GM23338 (cell line): ENCODE measurements at regions not wholly inside any gene's neighbourhood (a gene's known extent, or its start where the extent isn't known, plus 50 kb on each side); places are given as distances from the start of the nearest gene placed in this dataset.

ENCODE experiments used
- CREB1 ChIP-seq: fragments of 250-450 bp; sonication (Bioruptor Pico); IDR thresholded peaks from 2 replicates; pipeline ENCODE4 v1.5.0; 2020; ENCODE audit warnings: low read depth, mild to moderate bottlenecking, moderate library complexity
- EZH2 ChIP-seq: fragments of 200-600 bp; sonication (generic); IDR thresholded peaks from one replicate; pipeline ENCODE4 v1.8.0; 2017; ENCODE audit warnings: antibody characterized with exemption, mild to moderate bottlenecking, low read depth; ENCODE audit not compliant: unreplicated experiment
- JUNB ChIP-seq: IDR thresholded peaks from one replicate; pipeline ENCODE4 v1.6.1; 2016; ENCODE audit warnings: antibody characterized with exemption; ENCODE audit not compliant: unreplicated experiment
- POLR2AphosphoS5 ChIP-seq: IDR thresholded peaks from 2 replicates; pipeline ENCODE4 v1.6.1; 2016; ENCODE audit warnings: antibody characterized with exemption, low read depth
- TF ChIP-seq, protein P1 (sequence below), 2 experiments: fragments of 200-600 bp in 1 of 2; sonication (generic) in 1 of 2; conservative IDR thresholded peaks; 2 replicates each; pipeline versions ENCODE4 v1.5.1 to v1.6.1; 2016 to 2017; ENCODE audit warnings: antibody characterized with exemption in 2 of 2, low read depth in 2 of 2, mild to moderate bottlenecking in 2 of 2, moderate library complexity in 1 of 2
- TF ChIP-seq, protein P2 (sequence below): IDR thresholded peaks from one replicate; pipeline ENCODE4 v1.6.1; 2018; ENCODE audit warnings: antibody characterized with exemption; ENCODE audit not compliant: unreplicated experiment

DNA sequence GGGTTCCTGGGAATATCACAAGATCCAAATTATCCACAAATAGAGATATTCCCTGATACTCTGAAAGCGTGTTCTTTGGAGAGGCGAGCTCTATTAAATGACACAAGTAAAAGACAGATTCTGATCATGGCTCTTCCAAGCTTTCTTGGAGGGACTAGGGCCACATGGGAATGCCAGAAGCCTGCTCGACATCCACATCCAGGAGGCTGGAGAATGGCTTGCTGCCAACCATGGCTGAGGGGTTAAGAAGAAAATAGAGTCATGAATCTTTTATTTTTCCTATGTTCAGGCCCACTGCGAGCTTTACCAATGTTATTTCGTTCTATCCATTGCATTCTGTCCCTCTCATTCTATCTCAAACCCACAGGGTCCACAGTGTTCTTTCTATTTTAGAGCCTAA is 1018.0 kb upstream of the CELF2 start:
- TF ChIP-seq, protein P1, sequence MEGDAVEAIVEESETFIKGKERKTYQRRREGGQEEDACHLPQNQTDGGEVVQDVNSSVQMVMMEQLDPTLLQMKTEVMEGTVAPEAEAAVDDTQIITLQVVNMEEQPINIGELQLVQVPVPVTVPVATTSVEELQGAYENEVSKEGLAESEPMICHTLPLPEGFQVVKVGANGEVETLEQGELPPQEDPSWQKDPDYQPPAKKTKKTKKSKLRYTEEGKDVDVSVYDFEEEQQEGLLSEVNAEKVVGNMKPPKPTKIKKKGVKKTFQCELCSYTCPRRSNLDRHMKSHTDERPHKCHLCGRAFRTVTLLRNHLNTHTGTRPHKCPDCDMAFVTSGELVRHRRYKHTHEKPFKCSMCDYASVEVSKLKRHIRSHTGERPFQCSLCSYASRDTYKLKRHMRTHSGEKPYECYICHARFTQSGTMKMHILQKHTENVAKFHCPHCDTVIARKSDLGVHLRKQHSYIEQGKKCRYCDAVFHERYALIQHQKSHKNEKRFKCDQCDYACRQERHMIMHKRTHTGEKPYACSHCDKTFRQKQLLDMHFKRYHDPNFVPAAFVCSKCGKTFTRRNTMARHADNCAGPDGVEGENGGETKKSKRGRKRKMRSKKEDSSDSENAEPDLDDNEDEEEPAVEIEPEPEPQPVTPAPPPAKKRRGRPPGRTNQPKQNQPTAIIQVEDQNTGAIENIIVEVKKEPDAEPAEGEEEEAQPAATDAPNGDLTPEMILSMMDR (conservative IDR thresholded peaks at IDR 0.05; ENCODE audit: low read depth in 2 of 2), result no peak
- TF ChIP-seq, protein P2, sequence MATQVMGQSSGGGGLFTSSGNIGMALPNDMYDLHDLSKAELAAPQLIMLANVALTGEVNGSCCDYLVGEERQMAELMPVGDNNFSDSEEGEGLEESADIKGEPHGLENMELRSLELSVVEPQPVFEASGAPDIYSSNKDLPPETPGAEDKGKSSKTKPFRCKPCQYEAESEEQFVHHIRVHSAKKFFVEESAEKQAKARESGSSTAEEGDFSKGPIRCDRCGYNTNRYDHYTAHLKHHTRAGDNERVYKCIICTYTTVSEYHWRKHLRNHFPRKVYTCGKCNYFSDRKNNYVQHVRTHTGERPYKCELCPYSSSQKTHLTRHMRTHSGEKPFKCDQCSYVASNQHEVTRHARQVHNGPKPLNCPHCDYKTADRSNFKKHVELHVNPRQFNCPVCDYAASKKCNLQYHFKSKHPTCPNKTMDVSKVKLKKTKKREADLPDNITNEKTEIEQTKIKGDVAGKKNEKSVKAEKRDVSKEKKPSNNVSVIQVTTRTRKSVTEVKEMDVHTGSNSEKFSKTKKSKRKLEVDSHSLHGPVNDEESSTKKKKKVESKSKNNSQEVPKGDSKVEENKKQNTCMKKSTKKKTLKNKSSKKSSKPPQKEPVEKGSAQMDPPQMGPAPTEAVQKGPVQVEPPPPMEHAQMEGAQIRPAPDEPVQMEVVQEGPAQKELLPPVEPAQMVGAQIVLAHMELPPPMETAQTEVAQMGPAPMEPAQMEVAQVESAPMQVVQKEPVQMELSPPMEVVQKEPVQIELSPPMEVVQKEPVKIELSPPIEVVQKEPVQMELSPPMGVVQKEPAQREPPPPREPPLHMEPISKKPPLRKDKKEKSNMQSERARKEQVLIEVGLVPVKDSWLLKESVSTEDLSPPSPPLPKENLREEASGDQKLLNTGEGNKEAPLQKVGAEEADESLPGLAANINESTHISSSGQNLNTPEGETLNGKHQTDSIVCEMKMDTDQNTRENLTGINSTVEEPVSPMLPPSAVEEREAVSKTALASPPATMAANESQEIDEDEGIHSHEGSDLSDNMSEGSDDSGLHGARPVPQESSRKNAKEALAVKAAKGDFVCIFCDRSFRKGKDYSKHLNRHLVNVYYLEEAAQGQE, result no peak
- no peak for TF ChIP-seq CREB1 (CRISPR knock-in tag)
- no peak for TF ChIP-seq EZH2
- no peak for TF ChIP-seq POLR2AphosphoS5
- no peak for TF ChIP-seq JUNB
